Endothelial cell of umbilical vein (primary cell): ENCODE measurements at regions not wholly inside any gene's neighbourhood (a gene's known extent, or its start where the extent isn't known, plus 50 kb on each side); places are given as distances from the start of the nearest gene placed in this dataset.

Source experiments
- BruUV-seq: library from RNA; stranded (reverse); fragments of 400-500 nt; replicated peaks from 2 replicates; lab custom pipeline; 2021; lab: Mats Ljungman, UMichigan
- CTCF ChIA-PET: fragments of 300-600, 350-600 bp; sonication (Branson Sonifier 250); formaldehyde crosslinking; loops from one replicate; lab custom pipeline; 2021; ENCODE audit warnings: antibody characterized with exemption, inconsistent platforms; lab: Charles Lee
- POLR2A ChIA-PET: fragments of 300-600, 350-600 bp; sonication (Branson Sonifier 250); formaldehyde crosslinking; loops from one replicate; lab custom pipeline; 2021; ENCODE audit warnings: antibody characterized with exemption, inconsistent platforms; lab: Charles Lee
- DNase-seq: peaks from one replicate; pipeline ENCODE4 v3.0.0-alpha.2; 2011; ENCODE audit warnings: low read depth, low spot score
- FAIRE-seq: peaks from 2 replicates; lab custom pipeline; 2011; peaks lifted over from hg19 to GRCh38; lab: Jason Lieb, UNC
- H2AFZ ChIP-seq: 2 replicates; pipeline ENCODE4 v1.6.0; 2012; ENCODE audit warnings: low read depth, low read length, control low read depth, inconsistent platforms
- H3K27ac ChIP-seq: 2 replicates; pipeline ENCODE4 v1.5.1; 2011; ENCODE audit warnings: low read depth, mild to moderate bottlenecking, control low read depth, low read length, moderate library complexity; ENCODE audit not compliant: insufficient read depth
- H3K27me3 ChIP-seq, 2 experiments: 2 replicates each; pipeline versions ENCODE4 v1.6.0 to v1.6.1; 2011; ENCODE audit warnings: low read length in 2 of 2, mixed read lengths in 1 of 2; ENCODE audit not compliant: control insufficient read depth in 2 of 2, insufficient read depth in 2 of 2
- H3K36me3 ChIP-seq, 2 experiments: 2 replicates in 1 of 2; 3 replicates in 1 of 2; pipeline ENCODE4 v1.5.1; 2011; ENCODE audit warnings: low read length in 2 of 2, mild to moderate bottlenecking in 1 of 2, moderate library complexity in 1 of 2; ENCODE audit not compliant: control insufficient read depth in 2 of 2, insufficient read depth in 2 of 2; ENCODE audit errors: extremely low read depth in 1 of 2
- H3K4me1 ChIP-seq: 3 replicates; pipeline ENCODE4 v1.5.1; 2011; ENCODE audit warnings: mild to moderate bottlenecking, low read length; ENCODE audit not compliant: control insufficient read depth, insufficient read depth; ENCODE audit errors: extremely low read depth
- H3K4me2 ChIP-seq: 2 replicates; pipeline ENCODE4 v1.6.1; 2011; ENCODE audit warnings: low read length, control low read depth, mixed read lengths; ENCODE audit not compliant: insufficient read depth
- H3K4me3 ChIP-seq, 3 experiments: fragments of 200-600 bp in 1 of 3; sonication (generic), shearing (Covaris generic) in 1 of 3; replicated peaks in 1 of 3; 2 replicates each; pipeline ENCODE4 v1.5.1; 2011 to 2016; ENCODE audit warnings: control low read depth in 3 of 3, low read length in 3 of 3, mild to moderate bottlenecking in 2 of 3, inconsistent platforms in 1 of 3, low read depth in 1 of 3, moderate library complexity in 1 of 3; ENCODE audit not compliant: insufficient read depth in 1 of 3
- H3K79me2 ChIP-seq: 2 replicates; pipeline ENCODE4 v1.6.0; 2012; ENCODE audit warnings: low read length, inconsistent platforms; ENCODE audit not compliant: control insufficient read depth, insufficient read depth
- H3K9ac ChIP-seq: replicated peaks from 2 replicates; pipeline ENCODE3; 2011; ENCODE audit warnings: low read length, control low read depth; ENCODE audit not compliant: insufficient read depth; ENCODE audit errors: extremely low read depth
- H3K9me1 ChIP-seq: replicated peaks from 3 replicates; pipeline ENCODE4 v1.6.0; 2011; ENCODE audit warnings: mild to moderate bottlenecking, low read length; ENCODE audit not compliant: control insufficient read depth, insufficient read depth; ENCODE audit errors: extremely low read depth
- H3K9me3 ChIP-seq: replicated peaks from 2 replicates; pipeline ENCODE4 v1.5.1; 2012; ENCODE audit warnings: low read length, inconsistent platforms; ENCODE audit not compliant: control insufficient read depth, insufficient read depth
- H4K20me1 ChIP-seq: replicated peaks from 2 replicates; pipeline ENCODE3; 2011; ENCODE audit warnings: mild to moderate bottlenecking, low read length; ENCODE audit not compliant: control insufficient read depth, insufficient read depth; ENCODE audit errors: extremely low read depth
- CTCF ChIP-seq, 2 donors: IDR thresholded peaks; 1 replicate in 1 of 2; 2 replicates in 1 of 2; pipeline ENCODE4 v1.5.1; 2011; ENCODE audit warnings: low read length in 2 of 2, mild to moderate bottlenecking in 2 of 2, moderate library complexity in 2 of 2, control low read depth in 1 of 2, inconsistent platforms in 1 of 2, low read depth in 1 of 2; ENCODE audit not compliant: insufficient read depth in 1 of 2; ENCODE audit errors: extremely low read depth in 1 of 2
- EZH2 ChIP-seq: IDR thresholded peaks from 2 replicates; pipeline ENCODE4 v1.6.1; 2012; ENCODE audit warnings: borderline replicate concordance, low read depth, mild to moderate bottlenecking, moderate library complexity, low read length, inconsistent platforms; ENCODE audit not compliant: severe bottlenecking
- FOS ChIP-seq: IDR thresholded peaks from 2 replicates; pipeline ENCODE4 v1.6.1; 2011; ENCODE audit warnings: mild to moderate bottlenecking, low read length, moderate library complexity, borderline replicate concordance; ENCODE audit not compliant: insufficient read depth
- GATA2 ChIP-seq: IDR thresholded peaks from 2 replicates; pipeline ENCODE4 v1.7.0; 2011; ENCODE audit warnings: low read depth, mild to moderate bottlenecking, moderate library complexity, mixed read lengths, low read length; ENCODE audit not compliant: insufficient read length, insufficient read depth
- JUN ChIP-seq: IDR thresholded peaks from 2 replicates; pipeline ENCODE4 v1.6.1; 2011; ENCODE audit warnings: borderline replicate concordance, low read depth; ENCODE audit not compliant: insufficient read length, insufficient read depth
- MAX ChIP-seq: IDR thresholded peaks from 2 replicates; pipeline ENCODE4 v1.6.1; 2011; ENCODE audit not compliant: insufficient read depth, insufficient read length
- MYC ChIP-seq: IDR thresholded peaks from one replicate; pipeline ENCODE4 v1.6.1; 2011; ENCODE audit warnings: mild to moderate bottlenecking, low read depth, low read length
- POLR2A ChIP-seq: IDR thresholded peaks from 2 replicates; pipeline ENCODE4 v1.6.1; 2012; ENCODE audit warnings: low read depth, mild to moderate bottlenecking, control low read depth, low read length
- POLR2AphosphoS5 ChIP-seq: IDR thresholded peaks from 2 replicates; pipeline ENCODE4 v1.6.1; 2012; ENCODE audit warnings: low read depth, mild to moderate bottlenecking, control low read depth, low read length, moderate library complexity; ENCODE audit not compliant: insufficient read depth
- dilution Hi-C: fragments of 300-500 bp; cut with MboI; formaldehyde crosslinking; loops from one replicate; pipeline ENCODE4 v1.15.0; 2019; ENCODE audit warnings: low sequenced_read_pairs; ENCODE audit not compliant: extremely low pct_ligation_motif_present
- intact Hi-C: fragments of 100-400 bp; cut with micrococcal nuclease; formaldehyde crosslinking; loops from one replicate; pipeline ENCODE4 v1.10.0; 2022

- Histone ChIP-seq H3K9me3 (no peaks in the 10 kb centered on the region), H3K27me3 (no peaks in the 10 kb centered on the region), H3K36me3 (no peaks in the 10 kb centered on the region), H3K79me2 (no peaks in the 10 kb centered on the region), H2AFZ (no peak overlapping the region), H3K9ac (no peak overlapping the region), H3K4me2 (no peak overlapping the region), H3K27ac (no peak overlapping the region), H3K9me1 (no peaks in the 10 kb centered on the region), H3K4me3 (no peak overlapping the region), H4K20me1 (no peaks in the 10 kb centered on the region), H3K4me1 (no peaks in the 10 kb centered on the region)
- CTCF ChIA-PET, result interaction anchor here (1.2 to 2.3 kb wide), 2 partner anchors 31 to 33 kb away, joined by 3 to 7 read pairs; no protein-coding TSS in a partner anchor
- dilution Hi-C loops (no loop called here), intact Hi-C loops (no loop called here)
- POLR2A ChIA-PET, result no interaction called here
- no peak for DNase-seq
- FAIRE-seq, result no peak
- TF ChIP-seq JUN (no peak), POLR2A (no peak)
- BruUV-seq, result no TSS peak
Observed at GRCh38 chr6:131488780-131489179, 84.2 kb upstream of the ARG1 start.

GRCh38 chr6:131490441-131490840, 82.6 kb upstream of the ARG1 start:
- intact Hi-C loops (no loop called here), dilution Hi-C loops (no loop called here)
- CTCF ChIA-PET, result no interaction called here
- Histone ChIP-seq H3K9ac (no peak overlapping the region), H3K9me1 (no peaks in the 10 kb centered on the region), H2AFZ (no peak overlapping the region), H3K4me3 (no peak overlapping the region), H3K4me2 (no peak overlapping the region), H3K27me3 (no peaks in the 10 kb centered on the region), H3K79me2 (no peaks in the 10 kb centered on the region), H4K20me1 (no peaks in the 10 kb centered on the region), H3K9me3 (no peaks in the 10 kb centered on the region), H3K4me1 (no peaks in the 10 kb centered on the region), H3K27ac (no peak overlapping the region), H3K36me3 (no peaks in the 10 kb centered on the region)
- DNase-seq, result no peak
- BruUV-seq, result no TSS peak
- POLR2A ChIA-PET, result no interaction called here
- no peak for FAIRE-seq
- no peak for TF ChIP-seq MAX
- TF ChIP-seq GATA2, result no peak
- no peak for TF ChIP-seq POLR2AphosphoS5
- no peak for TF ChIP-seq FOS
- no peak for TF ChIP-seq EZH2
- no peak for TF ChIP-seq POLR2A
- no peak for TF ChIP-seq JUN
- TF ChIP-seq MYC, result no peak
- TF ChIP-seq CTCF (IDR thresholded peaks at IDR 0.05; ENCODE audit: extremely low read depth in 1 of 2, insufficient read depth in 1 of 2, low read depth in 1 of 2, low read length in 2 of 2), result no peak
